Suprapubic skin (tissue), 4 donors: ENCODE measurements at regions not wholly inside any gene's neighbourhood (a gene's known extent, or its start where the extent isn't known, plus 50 kb on each side); places are given as distances from the start of the nearest gene placed in this dataset.

Source experiments
- DNase-seq, 2 donors: peaks; one replicate each; pipeline ENCODE4 v3.0.0-alpha.2; 2019; ENCODE audit warnings: low spot score in 2 of 2
- H3K27ac ChIP-seq: fragments of 200-600 bp; sonication (generic); one replicate; pipeline ENCODE4 v1.5.1; 2019
- H3K27me3 ChIP-seq: fragments of 200-600 bp; sonication (generic); one replicate; pipeline ENCODE4 v1.5.1; 2019
- H3K36me3 ChIP-seq: fragments of 200-600 bp; sonication (generic); one replicate; pipeline ENCODE4 v1.5.1; 2019
- H3K4me1 ChIP-seq: fragments of 200-600 bp; sonication (generic); one replicate; pipeline ENCODE4 v1.5.1; 2019
- H3K4me3 ChIP-seq: fragments of 200-600 bp; sonication (generic); one replicate; pipeline ENCODE4 v1.5.1; 2019; ENCODE audit warnings: mild to moderate bottlenecking
- H3K9me3 ChIP-seq: fragments of 200-600 bp; sonication (generic); one replicate; pipeline ENCODE4 v1.5.1; 2019
- EP300 ChIP-seq: sonication (generic); formaldehyde crosslinking; IDR thresholded peaks from one replicate; pipeline ENCODE4 v1.6.1; 2017; ENCODE audit warnings: antibody characterized with exemption
- POLR2A ChIP-seq, 2 donors: fragments of 450-650 bp; IDR thresholded peaks; one replicate each; pipeline ENCODE4 v1.6.1; 2017; ENCODE audit warnings: antibody characterized with exemption in 2 of 2, mild to moderate bottlenecking in 2 of 2, moderate library complexity in 2 of 2
- POLR2AphosphoS5 ChIP-seq, 3 donors: sonication (generic); formaldehyde crosslinking; IDR thresholded peaks; one replicate each; pipeline ENCODE4 v1.6.1; 2017; ENCODE audit warnings: antibody characterized with exemption in 3 of 3
- WGBS: methylation state at CpG from one replicate; pipeline ENCODE4 v1.1.5; 2018; 5-methylcytosine and 5-hydroxymethylcytosine counted together
- TF ChIP-seq, protein P1 (sequence below), 2 donors: fragments of 200-600 bp in 1 of 2; fragments of 450-650 bp in 1 of 2; sonication (generic) in 1 of 2; IDR thresholded peaks; one replicate each; pipeline ENCODE4 v1.5.1; 2016 to 2019; ENCODE audit warnings: antibody characterized with exemption in 2 of 2, mild to moderate bottlenecking in 1 of 2, moderate library complexity in 1 of 2

DNA sequence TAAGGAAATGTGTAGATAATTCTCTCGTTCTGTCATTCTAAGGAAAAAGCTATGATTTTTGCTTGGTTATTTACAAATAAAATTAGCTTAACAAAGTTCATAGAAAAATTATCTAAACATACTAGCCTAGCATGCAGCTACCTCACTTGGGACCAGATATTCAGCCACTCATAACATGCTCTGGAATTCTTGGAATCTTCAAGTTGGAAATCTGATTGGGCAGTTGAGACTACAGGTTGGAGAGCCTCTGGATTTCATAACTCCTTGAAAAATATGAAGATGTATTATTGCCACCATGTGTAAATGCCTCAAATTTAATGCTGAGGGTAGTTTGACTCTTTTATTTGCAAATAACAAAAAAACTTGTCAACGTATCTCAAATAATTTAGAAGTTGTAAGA lies 132.2 kb upstream of the GULP1 start:
- no peak overlapping the region for H3K4me3 ChIP-seq
- DNase-seq = no peak
- H3K4me1 ChIP-seq = no peaks in the 10 kb centered on the region
- H3K27ac ChIP-seq = no peak overlapping the region
- H3K9me3 ChIP-seq = no peaks in the 10 kb centered on the region
- WGBS = 88% methylated on average over 2 of the region's 2 CpGs
- no peaks in the 10 kb centered on the region for H3K27me3 ChIP-seq
- TF ChIP-seq POLR2A (IDR thresholded peaks at IDR 0.05) (no peak), POLR2AphosphoS5 (IDR thresholded peaks at IDR 0.05) (no peak), EP300 (no peak)
- TF ChIP-seq, protein P1, sequence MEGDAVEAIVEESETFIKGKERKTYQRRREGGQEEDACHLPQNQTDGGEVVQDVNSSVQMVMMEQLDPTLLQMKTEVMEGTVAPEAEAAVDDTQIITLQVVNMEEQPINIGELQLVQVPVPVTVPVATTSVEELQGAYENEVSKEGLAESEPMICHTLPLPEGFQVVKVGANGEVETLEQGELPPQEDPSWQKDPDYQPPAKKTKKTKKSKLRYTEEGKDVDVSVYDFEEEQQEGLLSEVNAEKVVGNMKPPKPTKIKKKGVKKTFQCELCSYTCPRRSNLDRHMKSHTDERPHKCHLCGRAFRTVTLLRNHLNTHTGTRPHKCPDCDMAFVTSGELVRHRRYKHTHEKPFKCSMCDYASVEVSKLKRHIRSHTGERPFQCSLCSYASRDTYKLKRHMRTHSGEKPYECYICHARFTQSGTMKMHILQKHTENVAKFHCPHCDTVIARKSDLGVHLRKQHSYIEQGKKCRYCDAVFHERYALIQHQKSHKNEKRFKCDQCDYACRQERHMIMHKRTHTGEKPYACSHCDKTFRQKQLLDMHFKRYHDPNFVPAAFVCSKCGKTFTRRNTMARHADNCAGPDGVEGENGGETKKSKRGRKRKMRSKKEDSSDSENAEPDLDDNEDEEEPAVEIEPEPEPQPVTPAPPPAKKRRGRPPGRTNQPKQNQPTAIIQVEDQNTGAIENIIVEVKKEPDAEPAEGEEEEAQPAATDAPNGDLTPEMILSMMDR (IDR thresholded peaks at IDR 0.05) = no peak
- no peaks in the 10 kb centered on the region for H3K36me3 ChIP-seq

DNA sequence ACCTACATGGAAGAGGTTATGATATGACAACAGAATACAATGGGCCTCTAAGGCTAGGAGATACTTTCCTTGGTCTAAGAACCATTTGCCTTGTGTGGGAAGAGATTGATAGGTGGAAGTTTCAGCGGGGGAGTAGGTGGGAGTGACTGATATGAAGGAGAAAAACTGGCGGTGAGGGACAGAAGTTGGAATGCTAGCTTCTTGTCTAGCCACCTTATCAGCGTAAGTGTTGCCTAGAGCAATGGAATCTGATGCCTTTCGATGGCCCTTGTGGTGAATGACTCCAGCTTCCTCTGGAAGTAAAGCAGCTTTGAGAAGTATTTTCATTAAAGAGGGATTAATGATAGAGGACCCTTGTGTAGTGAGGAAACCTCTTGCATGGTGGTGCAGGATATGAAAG lies 121.3 kb upstream of the GULP1 start:
- 72% methylated on average over 4 of the region's 4 CpGs for WGBS
- Histone ChIP-seq H3K27me3 (no peaks in the 10 kb centered on the region), H3K4me3 (no peak overlapping the region), H3K27ac (no peak overlapping the region), H3K9me3 (no peaks in the 10 kb centered on the region), H3K4me1 (no peaks in the 10 kb centered on the region), H3K36me3 (no peaks in the 10 kb centered on the region)
- no peak for DNase-seq
- TF ChIP-seq EP300 (no peak), POLR2AphosphoS5 (IDR thresholded peaks at IDR 0.05) (no peak), POLR2A (IDR thresholded peaks at IDR 0.05) (no peak)
- TF ChIP-seq, protein P1 (IDR thresholded peaks at IDR 0.05) = no peak

DNA sequence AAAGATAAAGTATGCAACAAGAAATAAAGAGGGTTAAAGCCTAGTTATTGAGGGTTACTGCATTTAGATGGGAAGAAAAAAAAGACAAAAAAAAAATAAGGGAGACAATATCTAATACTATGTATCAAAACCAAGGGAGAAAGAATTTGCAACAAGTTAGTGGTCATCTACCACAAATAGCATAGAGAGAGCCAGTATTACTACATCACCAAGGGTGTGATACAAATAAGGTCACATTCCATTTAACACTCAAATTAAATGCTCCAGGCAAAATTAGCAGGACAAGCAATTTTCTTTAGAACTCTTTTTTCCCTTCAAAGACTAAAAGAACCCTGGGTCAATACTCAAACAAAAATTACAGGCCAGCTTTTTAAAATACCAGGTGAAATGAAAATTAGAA lies 115.1 kb upstream of the GULP1 start:
- no peaks in the 10 kb centered on the region for H3K36me3 ChIP-seq
- TF ChIP-seq, protein P1 (IDR thresholded peaks at IDR 0.05) = no peak
- no peak for TF ChIP-seq EP300
- H3K4me1 ChIP-seq = no peaks in the 10 kb centered on the region
- H3K9me3 ChIP-seq = no peaks in the 10 kb centered on the region
- H3K27ac ChIP-seq = no peak overlapping the region
- no peak for DNase-seq
- H3K27me3 ChIP-seq = no peaks in the 10 kb centered on the region
- H3K4me3 ChIP-seq = no peak overlapping the region

DNA sequence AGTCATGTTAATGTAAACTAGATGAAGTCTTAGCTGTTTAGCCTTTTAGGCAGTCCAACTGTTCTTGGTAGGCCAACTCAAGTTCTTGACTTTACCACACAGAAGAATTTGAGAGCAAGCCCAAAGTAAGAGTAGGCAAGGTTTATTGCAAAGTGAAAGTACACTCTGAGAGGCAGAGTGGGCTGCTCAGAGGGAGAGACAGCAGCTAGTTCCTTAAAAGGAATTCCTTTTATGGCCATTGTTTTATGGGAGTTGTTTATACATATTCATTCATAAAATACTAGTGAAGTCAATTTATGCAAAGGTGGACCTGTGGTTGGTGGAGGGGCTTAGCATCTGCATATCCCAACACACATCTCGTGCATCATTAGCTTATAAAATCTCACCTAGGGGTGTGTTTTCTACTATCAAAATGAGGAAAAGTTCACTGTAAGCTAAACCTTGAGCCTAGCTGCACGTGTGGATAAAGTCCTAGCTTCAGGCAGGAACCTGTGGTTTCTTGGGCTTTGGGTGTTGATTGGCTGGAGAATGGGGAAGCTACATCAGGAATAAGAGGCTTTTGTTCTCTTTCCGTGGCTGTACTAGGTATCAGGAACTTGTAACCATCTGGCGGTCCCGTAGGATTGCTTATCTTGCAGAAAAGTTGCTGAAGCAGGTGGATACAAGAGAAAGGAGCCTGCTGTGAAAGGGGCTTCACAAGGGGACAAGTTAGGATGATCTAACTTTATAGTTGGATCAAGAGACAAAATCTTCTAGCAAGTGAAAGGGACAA lies 110.4 kb upstream of the GULP1 start:
- Histone ChIP-seq H3K36me3 (no peaks in the 10 kb centered on the region), H3K4me3 (no peak overlapping the region), H3K27me3 (no peaks in the 10 kb centered on the region), H3K27ac (no peak overlapping the region), H3K4me1 (no peaks in the 10 kb centered on the region), H3K9me3 (no peaks in the 10 kb centered on the region)
- TF ChIP-seq, protein P1 (IDR thresholded peaks at IDR 0.05) = no peak
- TF ChIP-seq POLR2AphosphoS5 (IDR thresholded peaks at IDR 0.05) (no peak), POLR2A (IDR thresholded peaks at IDR 0.05) (no peak), EP300 (no peak)
- WGBS = 60% methylated on average over 5 of the region's 5 CpGs
- no peak for DNase-seq

DNA sequence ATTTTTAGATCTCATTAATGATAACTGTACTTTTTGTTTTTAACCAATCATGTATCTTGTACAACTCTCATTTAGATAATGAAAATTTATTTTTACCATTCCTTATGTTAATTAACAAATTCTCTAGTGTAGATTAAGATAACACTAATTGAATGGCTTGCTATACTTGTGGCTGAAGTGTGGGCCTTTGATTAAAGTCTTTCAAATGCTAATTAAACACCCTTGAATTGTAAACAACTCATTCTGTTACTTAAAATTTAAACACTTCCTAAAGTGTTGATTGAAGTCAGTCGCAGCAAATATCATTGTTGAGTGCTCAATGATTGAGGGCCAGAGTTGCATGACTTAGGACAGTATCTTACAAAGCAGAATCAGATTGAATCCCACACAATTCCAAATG lies 109.8 kb upstream of the GULP1 start:
- no peaks in the 10 kb centered on the region for H3K27me3 ChIP-seq
- no peak overlapping the region for H3K27ac ChIP-seq
- no peaks in the 10 kb centered on the region for H3K36me3 ChIP-seq
- TF ChIP-seq POLR2A (IDR thresholded peaks at IDR 0.05) = no peak
- no peak for TF ChIP-seq POLR2AphosphoS5 (IDR thresholded peaks at IDR 0.05)
- TF ChIP-seq EP300 = no peak
- TF ChIP-seq, protein P1 (IDR thresholded peaks at IDR 0.05) = no peak
- DNase-seq = no peak
- no peaks in the 10 kb centered on the region for H3K9me3 ChIP-seq
- H3K4me1 ChIP-seq = no peaks in the 10 kb centered on the region
- no peak overlapping the region for H3K4me3 ChIP-seq
- WGBS = 67% methylated on average over 1 of the region's 1 CpG
